Activated CD4-positive, alpha-beta T cell treated with anti-CD3 and anti-CD28 coated beads, Interleukin-2, amount 10 ng/mL, durations not matched to agents 24 days and 14 days (primary cell): ENCODE measurements at regions not wholly inside any gene's neighbourhood (a gene's known extent, or its start where the extent isn't known, plus 50 kb on each side); places are given as distances from the start of the nearest gene placed in this dataset.
"Not testable (repeated sequence)": the region's sequence is repeated elsewhere in the genome, so short reads cannot be mapped to it uniquely, and the experiment has no call there.

ENCODE experiments used
- DNase-seq: peaks from one replicate; pipeline ENCODE4 v3.0.0; 2022
- H3K27ac Mint-ChIP-seq: one replicate; pipeline ENCODE4 v1.8.0; 2022; ENCODE audit warnings: mild to moderate bottlenecking, mixed read lengths
- H3K27me3 Mint-ChIP-seq: one replicate; pipeline ENCODE4 v1.8.0; 2022; ENCODE audit warnings: mixed read lengths
- H3K36me3 Mint-ChIP-seq: one replicate; pipeline ENCODE4 v1.8.0; 2022; ENCODE audit warnings: low read depth, mild to moderate bottlenecking, mixed read lengths
- H3K4me1 Mint-ChIP-seq: one replicate; pipeline ENCODE4 v1.8.0; 2021; ENCODE audit warnings: mixed read lengths
- H3K4me3 Mint-ChIP-seq: one replicate; pipeline ENCODE4 v1.8.0; 2022; ENCODE audit warnings: mild to moderate bottlenecking, moderate library complexity, mixed read lengths
- H3K9me3 Mint-ChIP-seq: one replicate; pipeline ENCODE4 v1.8.0; 2021; ENCODE audit warnings: mixed read lengths
- intact Hi-C: fragments of 100-400 bp; cut with micrococcal nuclease; formaldehyde crosslinking; loops from one replicate; pipeline ENCODE4 v1.15.1; 2023

DNA sequence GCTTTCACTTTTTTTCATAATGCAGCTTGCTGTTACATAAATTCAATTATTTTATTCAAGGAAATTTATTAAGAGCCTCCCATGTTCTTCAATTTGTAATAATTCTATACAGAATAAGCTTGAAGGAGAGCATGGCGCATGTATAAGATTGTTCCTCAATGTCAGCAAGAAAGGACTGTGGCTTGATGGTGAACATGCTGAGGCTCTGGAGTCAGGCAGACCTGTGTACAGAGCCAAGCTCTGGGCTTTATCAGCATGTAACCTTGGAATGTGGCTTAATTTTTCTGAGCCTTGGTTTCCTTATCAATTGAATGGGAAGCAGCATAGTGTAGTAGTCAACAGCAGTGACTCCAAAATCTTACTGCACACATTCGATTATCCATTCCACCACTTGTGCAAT lies 92.4 kb downstream of the JRKL start:
- no peak for DNase-seq
- Mint-ChIP-seq H3K27ac (no peak overlapping the region), H3K4me3 (no peak overlapping the region), H3K4me1 (no peaks in the 10 kb centered on the region), H3K9me3 (no peaks in the 10 kb centered on the region), H3K27me3 (peaks cover 4% of the 10 kb centered on the region), H3K36me3 (no peaks in the 10 kb centered on the region)
- intact Hi-C loops: no loop called here

DNA sequence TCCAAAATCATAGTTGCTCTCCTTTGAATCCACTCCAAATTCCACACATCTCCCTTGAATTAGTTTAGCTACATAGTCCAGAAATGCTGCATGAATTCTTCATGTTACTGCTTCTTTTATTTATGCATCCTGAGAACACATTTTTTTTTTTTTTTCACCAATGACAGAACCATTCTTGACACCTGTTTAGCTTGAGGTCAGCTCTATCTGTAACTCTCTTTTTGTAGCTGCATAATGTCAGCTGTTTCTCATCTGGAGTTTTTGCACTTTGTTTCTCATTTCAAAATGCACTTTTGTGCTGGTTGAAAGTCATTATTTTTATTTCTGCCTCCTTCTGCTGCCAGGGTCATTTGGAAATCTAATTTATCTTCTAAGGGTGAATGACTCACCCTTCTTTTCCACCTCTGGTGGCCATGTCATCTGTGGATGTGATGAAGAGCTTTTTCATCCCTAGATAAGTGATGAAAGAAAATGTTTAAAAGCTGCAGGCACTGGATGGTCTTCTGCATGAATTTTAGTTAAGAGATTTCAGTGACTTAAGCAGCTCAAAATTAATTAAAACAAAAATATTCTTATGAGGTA lies 93.7 kb downstream of the JRKL start:
- no peaks in the 10 kb centered on the region for H3K36me3 Mint-ChIP-seq
- H3K4me1 Mint-ChIP-seq: no peaks in the 10 kb centered on the region
- no peak for DNase-seq
- no peak overlapping the region for H3K27ac Mint-ChIP-seq
- intact Hi-C loops: no loop called here
- no peaks in the 10 kb centered on the region for H3K9me3 Mint-ChIP-seq
- peaks cover 4% of the 10 kb centered on the region for H3K27me3 Mint-ChIP-seq
- H3K4me3 Mint-ChIP-seq: no peak overlapping the region

- H3K9me3 Mint-ChIP-seq: no peaks in the 10 kb centered on the region
- no peaks in the 10 kb centered on the region for H3K4me1 Mint-ChIP-seq
- no peaks in the 10 kb centered on the region for H3K36me3 Mint-ChIP-seq
- H3K27me3 Mint-ChIP-seq: peaks cover 4% of the 10 kb centered on the region
- no peak overlapping the region for H3K4me3 Mint-ChIP-seq
- no peak for DNase-seq
- no peak overlapping the region for H3K27ac Mint-ChIP-seq
- intact Hi-C loops: no loop called here
Observed at GRCh38 chr11:96484361-96484760, 94.5 kb downstream of the JRKL start.

- peaks cover 4% of the 10 kb centered on the region for H3K27me3 Mint-ChIP-seq
- no peak overlapping the region for H3K4me3 Mint-ChIP-seq
- no peaks in the 10 kb centered on the region for H3K36me3 Mint-ChIP-seq
- no peaks in the 10 kb centered on the region for H3K4me1 Mint-ChIP-seq
- no peaks in the 10 kb centered on the region for H3K9me3 Mint-ChIP-seq
- intact Hi-C loops: no loop called here
- DNase-seq: no peak
- no peak overlapping the region for H3K27ac Mint-ChIP-seq
Observed at GRCh38 chr11:96486890-96487611, 97.2 kb downstream of the JRKL start.

- H3K9me3 Mint-ChIP-seq, DNase-seq, H3K27me3 Mint-ChIP-seq, H3K36me3 Mint-ChIP-seq, H3K27ac Mint-ChIP-seq, intact Hi-C loops, H3K4me1 Mint-ChIP-seq, H3K4me3 Mint-ChIP-seq: not testable (repeated sequence)
Observed at GRCh38 chr11:96488911-96489310, 99.1 kb downstream of the JRKL start.

- H3K36me3 Mint-ChIP-seq: no peaks in the 10 kb centered on the region
- peaks cover 4% of the 10 kb centered on the region for H3K27me3 Mint-ChIP-seq
- intact Hi-C loops: no loop called here
- H3K27ac Mint-ChIP-seq: no peak overlapping the region
- H3K4me3 Mint-ChIP-seq: no peak overlapping the region
- H3K9me3 Mint-ChIP-seq: no peaks in the 10 kb centered on the region
- no peaks in the 10 kb centered on the region for H3K4me1 Mint-ChIP-seq
- no peak for DNase-seq
Observed at GRCh38 chr11:96500440-96500839, 110.6 kb downstream of the JRKL start.

DNA sequence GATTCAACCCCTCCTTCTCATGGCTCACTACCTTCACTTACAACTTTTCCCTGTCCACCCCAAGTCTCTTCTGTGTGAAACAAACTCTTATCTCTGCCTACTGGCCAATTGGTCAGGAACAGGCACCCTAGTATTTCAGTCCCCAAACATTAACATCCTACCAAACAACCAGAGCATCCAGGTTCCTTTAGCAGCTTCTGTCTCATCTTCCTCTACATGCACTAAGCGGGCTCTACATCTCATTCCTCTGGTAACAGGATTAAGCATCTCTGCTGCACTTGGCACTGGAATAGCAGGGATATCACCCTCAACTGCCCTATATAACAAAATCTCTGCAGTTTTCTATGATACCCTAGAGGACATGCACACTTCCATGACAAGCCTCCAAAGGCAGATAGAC lies 116.2 kb downstream of the JRKL start:
- Mint-ChIP-seq H3K9me3 (no peaks in the 10 kb centered on the region), H3K4me3 (no peak overlapping the region), H3K4me1 (no peaks in the 10 kb centered on the region)

GRCh38 chr11:96506953-96507354 lies 117.1 kb downstream of the JRKL start:
- peaks cover 1% of the 10 kb centered on the region for H3K27me3 Mint-ChIP-seq
- no peaks in the 10 kb centered on the region for H3K9me3 Mint-ChIP-seq
- DNase-seq: no peak
- no peak overlapping the region for H3K27ac Mint-ChIP-seq
- no peaks in the 10 kb centered on the region for H3K36me3 Mint-ChIP-seq
- no peak overlapping the region for H3K4me3 Mint-ChIP-seq
- no peaks in the 10 kb centered on the region for H3K4me1 Mint-ChIP-seq
- intact Hi-C loops: no loop called here

More for the DNA sequence above, 116.2 kb downstream of the JRKL start:
- no peaks in the 10 kb centered on the region for H3K36me3 Mint-ChIP-seq
- no peak overlapping the region for H3K27ac Mint-ChIP-seq
- intact Hi-C loops: no loop called here
- DNase-seq: no peak
- peaks cover 1% of the 10 kb centered on the region for H3K27me3 Mint-ChIP-seq

- no peaks in the 10 kb centered on the region for H3K4me1 Mint-ChIP-seq
- H3K9me3 Mint-ChIP-seq: no peaks in the 10 kb centered on the region
- no peak overlapping the region for H3K4me3 Mint-ChIP-seq
- intact Hi-C loops: no loop called here
- no peaks in the 10 kb centered on the region for H3K36me3 Mint-ChIP-seq
- peaks cover 1% of the 10 kb centered on the region for H3K27me3 Mint-ChIP-seq
- H3K27ac Mint-ChIP-seq: no peak overlapping the region
- DNase-seq: no peak
Observed at GRCh38 chr11:96508861-96509260, 119.0 kb downstream of the JRKL start.

GRCh38 chr11:96520939-96521338 lies 131.1 kb downstream of the JRKL start:
- Mint-ChIP-seq H3K27ac (no peak overlapping the region), H3K4me1 (no peaks in the 10 kb centered on the region), H3K36me3 (no peaks in the 10 kb centered on the region), H3K4me3 (no peak overlapping the region), H3K27me3 (peaks cover 2% of the 10 kb centered on the region), H3K9me3 (no peaks in the 10 kb centered on the region)
- no peak for DNase-seq
- intact Hi-C loops: no loop called here

DNA sequence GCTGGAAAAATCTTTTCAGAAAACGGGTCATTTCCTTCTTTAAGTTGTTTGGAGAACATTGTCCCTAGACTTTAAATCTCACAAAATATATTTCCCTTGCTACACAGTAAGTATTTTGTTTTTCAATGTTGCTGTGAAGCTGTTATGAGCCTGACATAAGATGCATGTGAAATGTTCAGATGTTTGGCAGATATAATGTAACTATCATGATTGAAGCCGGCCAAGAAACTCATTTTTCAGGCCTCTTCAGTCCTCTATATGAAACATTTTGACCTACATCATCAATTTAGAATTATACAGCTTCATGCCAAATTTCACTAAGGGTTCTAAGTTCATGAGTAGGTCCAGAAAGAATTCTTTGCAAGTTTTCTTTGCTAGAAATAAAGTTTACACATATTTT lies 133.8 kb downstream of the JRKL start:
- intact Hi-C loops: no loop called here
- Mint-ChIP-seq H3K4me3 (no peak overlapping the region), H3K27ac (no peak overlapping the region), H3K9me3 (no peaks in the 10 kb centered on the region), H3K36me3 (no peaks in the 10 kb centered on the region), H3K27me3 (peaks cover 2% of the 10 kb centered on the region), H3K4me1 (no peaks in the 10 kb centered on the region)
- DNase-seq: no peak

DNA sequence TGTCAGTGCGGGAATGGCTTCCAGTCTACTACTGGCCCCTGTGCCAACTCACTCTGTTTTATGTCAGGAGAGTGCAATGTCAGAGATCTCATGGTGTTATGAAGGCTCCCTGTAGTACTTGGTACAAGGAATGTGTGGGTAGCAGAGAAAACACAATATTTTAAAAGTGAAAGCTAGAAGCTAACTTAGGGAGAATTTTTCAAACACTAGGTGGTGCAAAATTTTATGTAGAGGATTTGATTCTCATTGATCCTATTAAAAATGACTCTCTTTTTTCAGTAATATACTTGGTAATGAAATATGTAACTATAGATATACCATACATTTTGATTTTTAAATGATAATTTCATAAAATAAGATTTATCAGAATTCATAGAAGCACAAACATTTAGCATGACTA lies 134.7 kb downstream of the JRKL start:
- Mint-ChIP-seq H3K36me3 (no peaks in the 10 kb centered on the region), H3K9me3 (no peaks in the 10 kb centered on the region), H3K27ac (no peak overlapping the region), H3K4me3 (no peak overlapping the region), H3K4me1 (no peaks in the 10 kb centered on the region), H3K27me3 (peaks cover 2% of the 10 kb centered on the region)
- intact Hi-C loops: no loop called here
- DNase-seq: no peak

DNA sequence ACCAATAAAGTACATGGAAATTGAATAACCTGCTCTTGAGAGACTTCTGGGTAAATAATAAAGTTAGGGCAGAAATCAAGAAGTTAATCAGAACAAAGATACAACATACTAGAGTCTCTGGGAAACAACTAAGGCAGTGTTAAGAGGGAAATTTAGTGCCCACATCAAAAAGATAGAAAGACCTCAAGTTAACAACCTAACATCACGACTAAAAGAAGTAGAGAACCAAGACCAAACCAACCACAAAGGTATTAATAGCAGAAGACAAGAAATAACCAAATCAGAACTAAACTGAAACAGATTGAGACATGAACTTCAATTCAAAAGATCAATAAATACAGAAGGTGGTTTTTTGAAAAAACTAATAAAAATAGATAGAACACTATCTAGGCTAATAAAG lies 140.7 kb downstream of the JRKL start:
- no peak for DNase-seq
- no peaks in the 10 kb centered on the region for H3K4me1 Mint-ChIP-seq
- no peaks in the 10 kb centered on the region for H3K27me3 Mint-ChIP-seq
- intact Hi-C loops: no loop called here
- H3K36me3 Mint-ChIP-seq: no peaks in the 10 kb centered on the region
- peaks cover 3% of the 10 kb centered on the region for H3K9me3 Mint-ChIP-seq
- no peak overlapping the region for H3K4me3 Mint-ChIP-seq
- no peak overlapping the region for H3K27ac Mint-ChIP-seq

GRCh38 chr11:96538104-96538503 lies 148.3 kb downstream of the JRKL start:
- intact Hi-C loops: no loop called here

GRCh38 chr11:96538622-96539021 lies 148.8 kb downstream of the JRKL start:
- Mint-ChIP-seq H3K27me3 (no peaks in the 10 kb centered on the region), H3K9me3 (no peaks in the 10 kb centered on the region), H3K4me1 (peaks cover 2% of the 10 kb centered on the region), H3K4me3 (no peak overlapping the region), H3K27ac (no peak overlapping the region), H3K36me3 (no peaks in the 10 kb centered on the region)
- no peak for DNase-seq
- intact Hi-C loops: no loop called here

More at GRCh38 chr11:96538104-96538503, 148.3 kb downstream of the JRKL start:
- no peak overlapping the region for H3K4me3 Mint-ChIP-seq
- no peak for DNase-seq
- no peaks in the 10 kb centered on the region for H3K36me3 Mint-ChIP-seq
- no peak overlapping the region for H3K27ac Mint-ChIP-seq
- H3K27me3 Mint-ChIP-seq: no peaks in the 10 kb centered on the region
- peaks cover 3% of the 10 kb centered on the region for H3K9me3 Mint-ChIP-seq
- H3K4me1 Mint-ChIP-seq: peaks cover 2% of the 10 kb centered on the region
